Stimulated activated memory B cell treated with anti-CD40 and anti-IgM and Interleukin-4, amounts not matched to agents 10 μg/mL and 1 μg/mL and 100 μg/mL, for 72 hours (primary cell): ENCODE measurements at regions not wholly inside any gene's neighbourhood (a gene's known extent, or its start where the extent isn't known, plus 50 kb on each side); places are given as distances from the start of the nearest gene placed in this dataset.

Source experiments
- ATAC-seq: fragments of 150-1000 bp; cut with Tn5 transposase; 2 replicates; pipeline ENCODE4 v1.10.0; 2021
- H3K27ac Mint-ChIP-seq: one replicate; pipeline ENCODE4 v1.8.0; 2022; ENCODE audit warnings: mild to moderate bottlenecking, mixed read lengths
- H3K27me3 Mint-ChIP-seq: one replicate; pipeline ENCODE4 v1.8.0; 2022; ENCODE audit warnings: mixed read lengths
- H3K36me3 Mint-ChIP-seq: one replicate; pipeline ENCODE4 v1.8.0; 2022; ENCODE audit warnings: mixed read lengths
- H3K4me1 Mint-ChIP-seq: one replicate; pipeline ENCODE4 v1.8.0; 2022; ENCODE audit warnings: mixed read lengths
- H3K4me3 Mint-ChIP-seq: one replicate; pipeline ENCODE4 v1.8.0; 2022; ENCODE audit warnings: mild to moderate bottlenecking, moderate library complexity, mixed read lengths
- H3K9me3 Mint-ChIP-seq: one replicate; pipeline ENCODE4 v1.8.0; 2022; ENCODE audit warnings: mixed read lengths

GRCh38 chr20:61185841-61186601 lies 66.0 kb upstream of the CDH4 start:
- no peaks in the 10 kb centered on the region for H3K4me1 Mint-ChIP-seq
- no peaks in the 10 kb centered on the region for H3K9me3 Mint-ChIP-seq
- H3K4me3 Mint-ChIP-seq: no peak overlapping the region
- ATAC-seq: no peak
- H3K27ac Mint-ChIP-seq: no peak overlapping the region
- no peaks in the 10 kb centered on the region for H3K27me3 Mint-ChIP-seq
- no peaks in the 10 kb centered on the region for H3K36me3 Mint-ChIP-seq

- H3K9me3 Mint-ChIP-seq: no peaks in the 10 kb centered on the region
- H3K4me1 Mint-ChIP-seq: no peaks in the 10 kb centered on the region
- no peaks in the 10 kb centered on the region for H3K36me3 Mint-ChIP-seq
- no peak overlapping the region for H3K27ac Mint-ChIP-seq
- no peaks in the 10 kb centered on the region for H3K27me3 Mint-ChIP-seq
- no peak for ATAC-seq
- no peak overlapping the region for H3K4me3 Mint-ChIP-seq
These were observed 65.1 kb upstream of the CDH4 start for GRCh38 chr20:61186771-61187472.

- no peak for ATAC-seq
- no peaks in the 10 kb centered on the region for H3K27me3 Mint-ChIP-seq
- no peak overlapping the region for H3K27ac Mint-ChIP-seq
- H3K4me3 Mint-ChIP-seq: no peak overlapping the region
- H3K4me1 Mint-ChIP-seq: no peaks in the 10 kb centered on the region
- no peaks in the 10 kb centered on the region for H3K36me3 Mint-ChIP-seq
- no peaks in the 10 kb centered on the region for H3K9me3 Mint-ChIP-seq
These were observed 62.5 kb upstream of the CDH4 start for GRCh38 chr20:61189534-61189933.

GRCh38 chr20:61191096-61191495 lies 61.0 kb upstream of the CDH4 start:
- Mint-ChIP-seq H3K4me1 (no peaks in the 10 kb centered on the region), H3K27ac (no peak overlapping the region), H3K4me3 (no peak overlapping the region), H3K36me3 (no peaks in the 10 kb centered on the region), H3K27me3 (no peaks in the 10 kb centered on the region), H3K9me3 (no peaks in the 10 kb centered on the region)
- no peak for ATAC-seq

GRCh38 chr20:61192337-61192950 lies 59.6 kb upstream of the CDH4 start:
- Mint-ChIP-seq H3K27ac (no peak overlapping the region), H3K4me1 (no peaks in the 10 kb centered on the region), H3K4me3 (no peak overlapping the region), H3K9me3 (no peaks in the 10 kb centered on the region), H3K36me3 (no peaks in the 10 kb centered on the region), H3K27me3 (peaks cover 8% of the 10 kb centered on the region)
- ATAC-seq: no peak

- Mint-ChIP-seq H3K4me1 (no peaks in the 10 kb centered on the region), H3K27ac (no peak overlapping the region), H3K9me3 (no peaks in the 10 kb centered on the region), H3K4me3 (no peak overlapping the region), H3K36me3 (no peaks in the 10 kb centered on the region), H3K27me3 (peaks cover 8% of the 10 kb centered on the region)
- ATAC-seq: no peak
These were observed 58.9 kb upstream of the CDH4 start for GRCh38 chr20:61193164-61193563.
